ENCODE measurements at regions not wholly inside any gene's neighbourhood (a gene's known extent, or its start where the extent isn't known, plus 50 kb on each side); places are given as distances from the start of the nearest gene placed in this dataset.

DNA sequence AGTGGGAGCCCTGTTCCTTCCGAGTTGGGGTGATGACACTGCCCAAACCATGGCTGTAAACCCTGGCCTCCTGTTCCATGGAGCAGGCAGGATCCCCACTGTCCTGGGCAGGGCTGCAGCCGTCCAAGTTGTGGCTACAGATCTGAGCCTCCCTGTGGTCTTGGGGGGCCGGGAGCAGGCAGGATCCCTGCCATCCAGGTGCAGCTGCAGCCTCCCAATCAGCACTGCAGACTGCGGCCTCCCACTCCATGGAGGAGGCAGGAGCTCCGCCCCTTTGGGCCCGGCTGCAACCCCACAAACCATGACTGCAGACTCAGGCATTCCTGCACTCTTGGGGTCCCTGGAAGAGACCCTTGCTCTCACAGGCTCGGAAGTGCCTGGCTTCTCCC is 872.1 kb upstream of the GJE1 start:
- Histone ChIP-seq H3K4ac (ENCODE audit: low read depth in 1 of 2, low read length in 2 of 2) (no peak overlapping the region), H3K14ac (ENCODE audit: low read length in 2 of 2) (no peak overlapping the region), H3K23ac (ENCODE audit: low read length in 2 of 2) (no peak overlapping the region), H3K27me3 (ENCODE audit: control insufficient read depth in 1 of 2, insufficient read depth in 1 of 2, low read length in 2 of 2) (no peaks in the 10 kb centered on the region), H2AK5ac (ENCODE audit: low read length, severe bottlenecking) (no peak overlapping the region), H2BK120ac (ENCODE audit: low read depth, low read length) (no peak overlapping the region), H4K8ac (ENCODE audit: low read length) (no peak overlapping the region), H2BK5ac (ENCODE audit: low read depth, low read length, poor library complexity, severe bottlenecking) (no peak overlapping the region), H2BK12ac (ENCODE audit: low read length in 2 of 2) (no peak overlapping the region), H2BK15ac (ENCODE audit: low read depth, poor library complexity, severe bottlenecking) (no peak overlapping the region), H3K4me1 (ENCODE audit: control insufficient read depth, insufficient read depth, low read depth, low read length) (peaks cover 4% of the 10 kb centered on the region), H3K36me3 (ENCODE audit: control insufficient read depth in 1 of 2, insufficient read depth in 2 of 2, low read depth in 1 of 2, low read length in 2 of 2) (no peaks in the 10 kb centered on the region), H3K79me1 (replicated peaks; ENCODE audit: low read length, poor library complexity, severe bottlenecking) (no peaks in the 10 kb centered on the region), H3K9me3 (ENCODE audit: control insufficient read depth, low read length) (no peaks in the 10 kb centered on the region), H4K91ac (ENCODE audit: low read length) (no peak overlapping the region), H3K18ac (ENCODE audit: low read depth in 1 of 2, low read length in 2 of 2) (no peak overlapping the region), H3K4me3 (ENCODE audit: insufficient read depth in 1 of 2, low read depth in 1 of 2, low read length in 2 of 2) (no peak overlapping the region), H2AFZ (ENCODE audit: low read depth, low read length) (no peak overlapping the region), H3K27ac (ENCODE audit: low read length, poor library complexity, severe bottlenecking) (no peak overlapping the region), H3K9ac (ENCODE audit: low read length) (no peak overlapping the region), H3K4me2 (ENCODE audit: low read length, poor library complexity, severe bottlenecking) (no peak overlapping the region)
- no peak for DNase-seq
- WGBS = 86% methylated on average over 7 of the region's 7 CpGs

DNA sequence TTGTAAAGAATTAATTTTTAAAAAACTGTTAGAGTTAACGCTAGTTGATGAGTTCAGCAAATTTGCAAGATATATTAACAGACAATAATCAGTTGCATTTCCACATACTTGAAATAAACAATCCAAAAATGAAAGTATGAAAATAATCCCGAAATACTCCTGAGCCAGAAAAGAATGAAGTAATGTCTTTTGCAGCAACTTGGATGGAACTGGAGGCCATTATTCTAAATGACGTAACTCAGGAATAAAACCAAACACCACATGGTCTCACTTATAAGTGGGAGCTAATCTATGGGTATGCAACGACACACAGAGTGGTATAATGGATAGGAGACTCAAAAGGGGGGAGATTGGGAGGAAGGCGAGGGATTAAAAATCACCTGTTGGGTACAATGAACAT is 872.9 kb upstream of the GJE1 start:
- WGBS = 100% methylated on average over 2 of the region's 5 CpGs
- no peak overlapping the region for H2BK120ac ChIP-seq (ENCODE audit: low read depth, low read length)
- H3K14ac ChIP-seq (ENCODE audit: low read length in 2 of 2) = no peak overlapping the region
- H3K18ac ChIP-seq (ENCODE audit: low read depth in 1 of 2, low read length in 2 of 2) = no peak overlapping the region
- H3K4me1 ChIP-seq (ENCODE audit: control insufficient read depth, insufficient read depth, low read depth, low read length) = peaks cover 4% of the 10 kb centered on the region
- H3K27ac ChIP-seq (ENCODE audit: low read length, poor library complexity, severe bottlenecking) = no peak overlapping the region
- no peak overlapping the region for H4K91ac ChIP-seq (ENCODE audit: low read length)
- H3K4me3 ChIP-seq (ENCODE audit: insufficient read depth in 1 of 2, low read depth in 1 of 2, low read length in 2 of 2) = peak overlapping the region in 1 of 2 experiments; percentile 63
- H2BK5ac ChIP-seq (ENCODE audit: low read depth, low read length, poor library complexity, severe bottlenecking) = no peak overlapping the region
- no peak overlapping the region for H2BK15ac ChIP-seq (ENCODE audit: low read depth, poor library complexity, severe bottlenecking)
- H3K9ac ChIP-seq (ENCODE audit: low read length) = peak overlapping the region; percentile 72
- H2AFZ ChIP-seq (ENCODE audit: low read depth, low read length) = no peak overlapping the region
- no peaks in the 10 kb centered on the region for H3K36me3 ChIP-seq (ENCODE audit: control insufficient read depth in 1 of 2, insufficient read depth in 2 of 2, low read depth in 1 of 2, low read length in 2 of 2)
- no peak overlapping the region for H3K4me2 ChIP-seq (ENCODE audit: low read length, poor library complexity, severe bottlenecking)
- H3K9me3 ChIP-seq (ENCODE audit: control insufficient read depth, low read length) = no peaks in the 10 kb centered on the region
- no peak overlapping the region for H3K23ac ChIP-seq (ENCODE audit: low read length in 2 of 2)
- H2AK5ac ChIP-seq (ENCODE audit: low read length, severe bottlenecking) = no peak overlapping the region
- no peaks in the 10 kb centered on the region for H3K27me3 ChIP-seq (ENCODE audit: control insufficient read depth in 1 of 2, insufficient read depth in 1 of 2, low read length in 2 of 2)
- no peaks in the 10 kb centered on the region for H3K79me1 ChIP-seq (replicated peaks; ENCODE audit: low read length, poor library complexity, severe bottlenecking)
- DNase-seq = no peak
- no peak overlapping the region for H4K8ac ChIP-seq (ENCODE audit: low read length)
- no peak overlapping the region for H2BK12ac ChIP-seq (ENCODE audit: low read length in 2 of 2)
- no peak overlapping the region for H3K4ac ChIP-seq (ENCODE audit: low read depth in 1 of 2, low read length in 2 of 2)

DNA sequence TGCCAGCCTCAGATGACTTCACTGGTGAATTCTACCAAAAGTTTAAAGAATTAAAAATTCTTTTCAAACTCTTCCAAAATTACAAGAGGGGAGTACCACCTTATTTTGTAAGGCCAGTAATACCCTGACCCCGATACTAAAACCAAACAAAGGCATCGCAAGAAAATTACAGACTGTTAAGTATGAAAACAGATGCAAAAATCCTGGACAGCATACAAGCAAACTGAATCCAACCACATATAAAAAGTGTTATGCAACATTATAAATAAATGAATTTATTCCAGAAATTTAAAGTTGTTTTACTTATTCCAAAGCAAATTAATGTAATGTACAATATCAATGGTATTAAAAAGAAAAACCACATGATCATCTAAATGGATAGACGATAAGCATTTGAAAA is 873.6 kb upstream of the GJE1 start:
- H3K4ac ChIP-seq (ENCODE audit: low read depth in 1 of 2, low read length in 2 of 2) = no peak overlapping the region
- no peaks in the 10 kb centered on the region for H3K79me1 ChIP-seq (replicated peaks; ENCODE audit: low read length, poor library complexity, severe bottlenecking)
- H3K23ac ChIP-seq (ENCODE audit: low read length in 2 of 2) = no peak overlapping the region
- no peak overlapping the region for H3K4me2 ChIP-seq (ENCODE audit: low read length, poor library complexity, severe bottlenecking)
- H3K27me3 ChIP-seq (ENCODE audit: control insufficient read depth in 1 of 2, insufficient read depth in 1 of 2, low read length in 2 of 2) = no peaks in the 10 kb centered on the region
- H3K9ac ChIP-seq (ENCODE audit: low read length) = peak overlapping the region; percentile 72
- H2BK5ac ChIP-seq (ENCODE audit: low read depth, low read length, poor library complexity, severe bottlenecking) = no peak overlapping the region
- H3K4me3 ChIP-seq (ENCODE audit: insufficient read depth in 1 of 2, low read depth in 1 of 2, low read length in 2 of 2) = peak overlapping the region in 1 of 2 experiments; percentile 63
- H3K9me3 ChIP-seq (ENCODE audit: control insufficient read depth, low read length) = no peaks in the 10 kb centered on the region
- no peaks in the 10 kb centered on the region for H3K36me3 ChIP-seq (ENCODE audit: control insufficient read depth in 1 of 2, insufficient read depth in 2 of 2, low read depth in 1 of 2, low read length in 2 of 2)
- no peak overlapping the region for H4K8ac ChIP-seq (ENCODE audit: low read length)
- 88% methylated on average over 3 of the region's 3 CpGs for WGBS
- no peak overlapping the region for H3K27ac ChIP-seq (ENCODE audit: low read length, poor library complexity, severe bottlenecking)
- no peak overlapping the region for H2BK15ac ChIP-seq (ENCODE audit: low read depth, poor library complexity, severe bottlenecking)
- no peak overlapping the region for H2BK12ac ChIP-seq (ENCODE audit: low read length in 2 of 2)
- H3K4me1 ChIP-seq (ENCODE audit: control insufficient read depth, insufficient read depth, low read depth, low read length) = peaks cover 4% of the 10 kb centered on the region
- no peak overlapping the region for H3K18ac ChIP-seq (ENCODE audit: low read depth in 1 of 2, low read length in 2 of 2)
- no peak overlapping the region for H2AK5ac ChIP-seq (ENCODE audit: low read length, severe bottlenecking)
- H2BK120ac ChIP-seq (ENCODE audit: low read depth, low read length) = no peak overlapping the region
- no peak overlapping the region for H3K14ac ChIP-seq (ENCODE audit: low read length in 2 of 2)
- no peak overlapping the region for H2AFZ ChIP-seq (ENCODE audit: low read depth, low read length)
- DNase-seq = no peak
- no peak overlapping the region for H4K91ac ChIP-seq (ENCODE audit: low read length)

DNA sequence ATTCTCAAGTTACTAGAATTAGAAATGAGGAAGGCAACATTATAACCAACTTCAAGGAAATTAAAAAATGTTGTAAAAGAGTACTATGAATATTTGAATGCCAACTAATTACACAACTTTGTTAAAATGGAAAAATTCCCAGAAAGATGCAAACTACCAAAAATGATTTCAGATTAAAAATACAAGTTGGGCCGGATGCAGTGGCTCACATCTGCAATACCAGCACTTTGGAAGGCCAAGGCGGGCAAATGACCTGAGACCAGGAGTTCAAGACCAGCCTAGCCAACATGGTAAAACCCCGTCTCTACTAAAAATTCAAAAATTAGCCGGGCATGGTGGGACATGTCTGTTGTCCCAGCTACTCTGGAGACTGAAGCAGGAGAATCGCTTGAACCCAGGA is 874.2 kb upstream of the GJE1 start:
- H2BK5ac ChIP-seq (ENCODE audit: low read depth, low read length, poor library complexity, severe bottlenecking) = no peak overlapping the region
- no peaks in the 10 kb centered on the region for H3K79me1 ChIP-seq (replicated peaks; ENCODE audit: low read length, poor library complexity, severe bottlenecking)
- WGBS = 97% methylated on average over 5 of the region's 5 CpGs
- H3K4me1 ChIP-seq (ENCODE audit: control insufficient read depth, insufficient read depth, low read depth, low read length) = peaks cover 4% of the 10 kb centered on the region
- no peak overlapping the region for H3K14ac ChIP-seq (ENCODE audit: low read length in 2 of 2)
- no peak overlapping the region for H2BK120ac ChIP-seq (ENCODE audit: low read depth, low read length)
- no peak overlapping the region for H3K9ac ChIP-seq (ENCODE audit: low read length)
- H3K9me3 ChIP-seq (ENCODE audit: control insufficient read depth, low read length) = no peaks in the 10 kb centered on the region
- H3K18ac ChIP-seq (ENCODE audit: low read depth in 1 of 2, low read length in 2 of 2) = no peak overlapping the region
- no peak overlapping the region for H4K8ac ChIP-seq (ENCODE audit: low read length)
- H3K23ac ChIP-seq (ENCODE audit: low read length in 2 of 2) = no peak overlapping the region
- no peak overlapping the region for H3K27ac ChIP-seq (ENCODE audit: low read length, poor library complexity, severe bottlenecking)
- no peak overlapping the region for H2BK15ac ChIP-seq (ENCODE audit: low read depth, poor library complexity, severe bottlenecking)
- H3K4me2 ChIP-seq (ENCODE audit: low read length, poor library complexity, severe bottlenecking) = no peak overlapping the region
- DNase-seq = no peak
- H3K36me3 ChIP-seq (ENCODE audit: control insufficient read depth in 1 of 2, insufficient read depth in 2 of 2, low read depth in 1 of 2, low read length in 2 of 2) = no peaks in the 10 kb centered on the region
- H4K91ac ChIP-seq (ENCODE audit: low read length) = no peak overlapping the region
- no peak overlapping the region for H3K4ac ChIP-seq (ENCODE audit: low read depth in 1 of 2, low read length in 2 of 2)
- no peak overlapping the region for H2AFZ ChIP-seq (ENCODE audit: low read depth, low read length)
- no peak overlapping the region for H3K4me3 ChIP-seq (ENCODE audit: insufficient read depth in 1 of 2, low read depth in 1 of 2, low read length in 2 of 2)
- no peaks in the 10 kb centered on the region for H3K27me3 ChIP-seq (ENCODE audit: control insufficient read depth in 1 of 2, insufficient read depth in 1 of 2, low read length in 2 of 2)
- no peak overlapping the region for H2AK5ac ChIP-seq (ENCODE audit: low read length, severe bottlenecking)
- H2BK12ac ChIP-seq (ENCODE audit: low read length in 2 of 2) = no peak overlapping the region
